Sigmoid colon (tissue), 6 donors: ENCODE measurements at regions not wholly inside any gene's neighbourhood (a gene's known extent, or its start where the extent isn't known, plus 50 kb on each side); places are given as distances from the start of the nearest gene placed in this dataset.

Experiments
- DNase-seq: peaks from one replicate; pipeline ENCODE4 v3.0.0-alpha.2; 2019
- H3K27ac ChIP-seq, 4 donors: fragments of 200-600 bp; sonication (generic); one replicate each; pipeline ENCODE4 v1.5.1; 2016 to 2019; ENCODE audit warnings: mild to moderate bottlenecking in 1 of 4
- H3K27me3 ChIP-seq, 3 donors: fragments of 200-600 bp; sonication (generic); one replicate each; pipeline ENCODE4 v1.5.1; 2019; ENCODE audit warnings: mild to moderate bottlenecking in 1 of 3
- H3K36me3 ChIP-seq, 4 donors: fragments of 200-600 bp; sonication (generic); one replicate each; pipeline ENCODE4 v1.5.1; 2016 to 2019
- H3K4me1 ChIP-seq, 4 donors: fragments of 200-600 bp; sonication (generic); one replicate each; pipeline ENCODE4 v1.5.1; 2017 to 2019
- H3K4me3 ChIP-seq, 4 donors: fragments of 200-600 bp; sonication (generic); one replicate each; pipeline ENCODE4 v1.5.1; 2017 to 2019; ENCODE audit warnings: mild to moderate bottlenecking in 2 of 4, moderate library complexity in 1 of 4
- H3K9me3 ChIP-seq, 4 donors: fragments of 200-600 bp in 3 of 4; sonication (generic) in 3 of 4; one replicate each; pipeline versions ENCODE4 v1.5.1 to v1.6.1; 2013 to 2019
- EP300 ChIP-seq, 4 donors: sonication (generic); formaldehyde crosslinking; IDR thresholded peaks; one replicate each; pipeline ENCODE4 v1.6.1; 2017; ENCODE audit warnings: antibody characterized with exemption in 4 of 4
- POLR2A ChIP-seq, 2 donors: fragments of 450-650 bp; IDR thresholded peaks; one replicate each; pipeline ENCODE4 v1.6.1; 2016; ENCODE audit warnings: antibody characterized with exemption in 2 of 2, mild to moderate bottlenecking in 2 of 2, moderate library complexity in 2 of 2
- POLR2AphosphoS5 ChIP-seq, 4 donors: sonication (generic); formaldehyde crosslinking; IDR thresholded peaks; one replicate each; pipeline ENCODE4 v1.6.1; 2017; ENCODE audit warnings: antibody characterized with exemption in 4 of 4
- WGBS, 2 donors: extraction: QIAGEN DNeasy Blood & Tissue Kit; methylation state at CpG; one replicate each; pipeline ENCODE4 v1.1.7; 2013; 5-methylcytosine and 5-hydroxymethylcytosine counted together
- intact Hi-C: fragments of 100-400 bp; cut with DNase I; formaldehyde crosslinking; loops from one replicate; pipeline ENCODE4 v1.15.1; 2023
- TF ChIP-seq, protein P1 (sequence below), 4 experiments: fragments of 450-650 bp in 3 of 4; fragments of 200-600 bp in 1 of 4; IDR thresholded peaks; one replicate each; pipeline ENCODE4 v1.5.1; 2016 to 2019; ENCODE audit warnings: antibody characterized with exemption in 4 of 4, mild to moderate bottlenecking in 3 of 4, moderate library complexity in 2 of 4
- donor health status: healthy with polysubstance abuse.
- donor health status: healthy.

DNA sequence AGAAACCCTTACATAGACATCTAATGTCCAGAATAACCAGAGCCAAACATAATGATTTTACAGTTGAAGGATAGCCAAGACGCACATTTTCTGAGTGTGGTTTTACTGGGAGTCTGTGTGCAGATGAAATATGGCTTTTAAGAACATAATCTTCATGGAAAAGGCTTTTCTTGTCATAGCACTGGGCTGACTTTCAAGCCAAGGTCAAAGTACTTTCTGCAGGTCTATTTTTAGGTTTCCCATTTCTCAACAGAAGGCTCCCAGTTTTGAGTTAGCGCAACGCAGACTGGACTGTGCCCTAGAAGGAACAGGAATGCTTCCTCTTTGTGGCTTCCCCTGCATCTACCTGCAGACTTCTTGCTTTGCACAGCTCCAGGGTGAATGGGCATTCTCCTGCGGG is 92.3 kb upstream of the UPP2 start:
- Histone ChIP-seq H3K27me3 (peaks cover 0 to 9% (median 0%) of the 10 kb centered on the region in 3 donors), H3K4me1 (no peaks in the 10 kb centered on the region), H3K4me3 (no peak overlapping the region), H3K36me3 (no peaks in the 10 kb centered on the region), H3K27ac (no peak overlapping the region), H3K9me3 (no peaks in the 10 kb centered on the region)
- TF ChIP-seq, protein P1, sequence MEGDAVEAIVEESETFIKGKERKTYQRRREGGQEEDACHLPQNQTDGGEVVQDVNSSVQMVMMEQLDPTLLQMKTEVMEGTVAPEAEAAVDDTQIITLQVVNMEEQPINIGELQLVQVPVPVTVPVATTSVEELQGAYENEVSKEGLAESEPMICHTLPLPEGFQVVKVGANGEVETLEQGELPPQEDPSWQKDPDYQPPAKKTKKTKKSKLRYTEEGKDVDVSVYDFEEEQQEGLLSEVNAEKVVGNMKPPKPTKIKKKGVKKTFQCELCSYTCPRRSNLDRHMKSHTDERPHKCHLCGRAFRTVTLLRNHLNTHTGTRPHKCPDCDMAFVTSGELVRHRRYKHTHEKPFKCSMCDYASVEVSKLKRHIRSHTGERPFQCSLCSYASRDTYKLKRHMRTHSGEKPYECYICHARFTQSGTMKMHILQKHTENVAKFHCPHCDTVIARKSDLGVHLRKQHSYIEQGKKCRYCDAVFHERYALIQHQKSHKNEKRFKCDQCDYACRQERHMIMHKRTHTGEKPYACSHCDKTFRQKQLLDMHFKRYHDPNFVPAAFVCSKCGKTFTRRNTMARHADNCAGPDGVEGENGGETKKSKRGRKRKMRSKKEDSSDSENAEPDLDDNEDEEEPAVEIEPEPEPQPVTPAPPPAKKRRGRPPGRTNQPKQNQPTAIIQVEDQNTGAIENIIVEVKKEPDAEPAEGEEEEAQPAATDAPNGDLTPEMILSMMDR (IDR thresholded peaks at IDR 0.05): no peak
- TF ChIP-seq POLR2AphosphoS5 (IDR thresholded peaks at IDR 0.05) (no peak), EP300 (IDR thresholded peaks at IDR 0.05) (no peak), POLR2A (IDR thresholded peaks at IDR 0.05) (no peak)
- DNase-seq: no peak
- intact Hi-C loops: no loop called here
- WGBS, 2 donors: 46 to 48% methylated on average over 4 of the region's 4 CpGs

DNA sequence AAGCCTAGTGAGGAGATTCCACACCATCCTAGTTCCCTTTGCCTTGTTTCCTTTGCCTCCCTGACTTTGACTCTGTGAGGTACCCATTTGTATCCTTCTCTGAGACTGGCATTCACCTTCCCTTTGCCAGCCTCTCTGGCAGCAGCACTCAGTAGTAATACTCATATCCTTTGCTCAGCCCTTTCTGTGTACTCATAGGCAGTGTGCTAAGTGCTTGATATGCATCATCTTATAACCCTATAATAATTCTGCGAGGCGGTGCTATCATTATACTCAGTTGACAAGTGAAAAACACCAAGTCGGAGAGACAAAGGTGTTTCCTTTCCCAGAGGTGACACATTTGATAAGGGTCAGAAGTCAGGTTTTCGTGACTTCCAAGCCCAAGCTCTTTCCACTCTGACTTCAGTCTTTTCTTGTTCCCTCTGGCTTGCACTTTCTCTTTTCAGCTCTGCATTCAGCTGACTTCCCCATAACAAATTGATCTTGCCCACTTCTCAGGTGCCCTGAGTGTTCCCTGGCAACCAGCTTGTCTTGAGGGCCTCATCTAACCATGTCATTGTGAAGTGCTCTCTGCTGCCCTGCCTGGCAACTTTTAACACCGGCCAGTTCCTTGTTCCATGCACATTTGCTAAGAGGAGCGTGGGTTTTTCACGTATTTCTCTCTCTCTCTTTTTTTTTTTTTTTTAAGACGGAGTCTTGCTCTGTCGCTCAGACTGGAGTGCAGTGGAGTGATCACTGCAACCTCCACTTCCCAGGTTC is 94.5 kb upstream of the UPP2 start:
- H3K4me3 ChIP-seq: no peak overlapping the region
- WGBS, 2 donors: 64 to 70% methylated on average over 9 of the region's 9 CpGs
- no peak overlapping the region for H3K27ac ChIP-seq
- intact Hi-C loops: no loop called here
- H3K36me3 ChIP-seq: no peaks in the 10 kb centered on the region
- H3K4me1 ChIP-seq: no peaks in the 10 kb centered on the region
- DNase-seq: no peak
- H3K27me3 ChIP-seq: peaks cover 0 to 9% (median 0%) of the 10 kb centered on the region in 3 donors
- no peak for TF ChIP-seq POLR2AphosphoS5 (IDR thresholded peaks at IDR 0.05)
- TF ChIP-seq, protein P1 (IDR thresholded peaks at IDR 0.05): no peak
- H3K9me3 ChIP-seq: no peaks in the 10 kb centered on the region

DNA sequence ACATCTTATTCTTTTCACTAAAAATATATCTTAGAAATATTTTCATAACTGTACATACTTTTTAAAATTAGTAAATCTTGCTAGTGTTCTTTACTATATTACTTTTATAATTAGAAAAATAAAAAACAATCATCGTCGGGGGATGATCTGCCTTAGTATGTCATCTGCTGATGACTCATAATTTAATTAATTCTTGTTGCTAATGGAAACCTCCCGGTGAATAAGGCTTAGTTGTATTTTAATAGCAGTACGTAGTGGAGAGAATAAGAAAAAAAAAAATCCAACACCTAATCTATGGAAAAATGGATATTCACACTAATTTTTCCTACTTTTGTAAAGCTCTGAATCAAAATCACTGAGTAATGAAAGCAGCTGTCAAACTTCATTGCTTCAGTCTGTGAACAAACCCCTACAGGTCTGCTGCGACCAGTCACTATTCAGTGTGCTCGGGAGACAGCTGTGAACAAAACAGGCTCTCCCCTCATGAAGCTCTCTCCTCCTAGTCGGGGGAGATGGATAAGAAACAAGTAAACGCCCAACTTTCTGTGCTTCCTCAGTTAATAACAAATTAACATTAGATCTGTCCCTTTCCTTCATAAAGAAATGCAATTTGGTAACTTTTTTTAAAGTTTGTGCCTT is 97.4 kb upstream of the UPP2 start:
- Histone ChIP-seq H3K9me3 (no peaks in the 10 kb centered on the region), H3K4me1 (no peaks in the 10 kb centered on the region), H3K36me3 (no peaks in the 10 kb centered on the region), H3K27ac (no peak overlapping the region), H3K4me3 (no peak overlapping the region), H3K27me3 (no peaks in the 10 kb centered on the region)
- no peak for DNase-seq
- TF ChIP-seq, protein P1 (IDR thresholded peaks at IDR 0.05): no peak
- intact Hi-C loops: no loop called here
- WGBS, 2 donors: 80 to 84% methylated on average over 8 of the region's 8 CpGs

DNA sequence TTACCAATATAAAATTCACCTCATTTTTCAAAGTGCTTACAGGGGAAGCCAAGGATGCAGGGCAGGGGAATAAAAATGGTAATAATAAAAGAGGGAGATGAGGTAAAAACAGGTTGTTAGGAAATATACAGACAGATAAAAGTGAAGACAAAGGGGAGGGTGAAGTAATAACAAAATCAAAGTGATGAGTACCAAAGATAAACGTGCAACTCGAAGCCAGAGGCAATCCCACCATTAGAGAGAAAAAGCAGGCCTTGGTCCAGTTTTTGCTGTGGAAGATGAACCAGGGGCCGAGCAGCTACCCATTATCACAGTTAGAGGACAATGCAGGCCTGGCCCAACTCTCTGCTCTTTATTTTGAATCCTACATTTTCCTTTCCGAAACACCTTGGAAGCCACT is 99.6 kb upstream of the UPP2 start:
- intact Hi-C loops: no loop called here
- Histone ChIP-seq H3K4me3 (no peak overlapping the region), H3K36me3 (no peaks in the 10 kb centered on the region), H3K9me3 (no peaks in the 10 kb centered on the region), H3K27ac (no peak overlapping the region), H3K4me1 (no peaks in the 10 kb centered on the region), H3K27me3 (no peaks in the 10 kb centered on the region)
- TF ChIP-seq, protein P1 (IDR thresholded peaks at IDR 0.05): no peak
- no peak for TF ChIP-seq POLR2AphosphoS5 (IDR thresholded peaks at IDR 0.05)
- TF ChIP-seq EP300 (IDR thresholded peaks at IDR 0.05): no peak
- TF ChIP-seq POLR2A (IDR thresholded peaks at IDR 0.05): no peak
- 83 to 94% methylated on average over 4 of the region's 4 CpGs for WGBS, 2 donors
- no peak for DNase-seq

DNA sequence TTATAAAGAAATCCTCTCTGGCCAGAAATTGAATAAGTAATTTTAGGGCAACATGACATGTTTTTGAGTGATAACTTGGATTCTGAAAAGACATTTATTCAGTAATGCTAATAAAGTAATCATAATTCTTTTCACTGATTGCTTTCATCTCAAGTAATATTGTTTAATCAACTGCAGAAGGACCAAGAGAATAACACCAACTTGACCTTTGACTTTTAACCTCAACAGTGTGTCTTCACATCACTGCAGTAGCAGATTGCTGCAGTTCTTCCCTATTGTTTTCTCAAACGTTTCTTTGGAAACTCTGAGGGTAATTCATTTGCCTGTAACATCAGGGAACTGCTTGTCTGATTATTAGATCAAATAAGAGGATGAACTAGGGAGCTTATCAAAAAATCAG is 104.9 kb upstream of the UPP2 start:
- Histone ChIP-seq H3K9me3 (no peaks in the 10 kb centered on the region), H3K4me3 (no peak overlapping the region), H3K36me3 (no peaks in the 10 kb centered on the region), H3K27ac (no peak overlapping the region), H3K4me1 (no peaks in the 10 kb centered on the region), H3K27me3 (no peaks in the 10 kb centered on the region)
- DNase-seq: no peak
- intact Hi-C loops: no loop called here
- TF ChIP-seq, protein P1 (IDR thresholded peaks at IDR 0.05): no peak
- no peak for TF ChIP-seq POLR2AphosphoS5 (IDR thresholded peaks at IDR 0.05)
- 12 to 48% methylated on average over 1 of the region's 1 CpG for WGBS, 2 donors
